Left renal cortex interstitium (tissue), 4 donors: ENCODE measurements at regions not wholly inside any gene's neighbourhood (a gene's known extent, or its start where the extent isn't known, plus 50 kb on each side); places are given as distances from the start of the nearest gene placed in this dataset.

ENCODE experiments used
- DNase-seq, 4 donors: peaks; one replicate each; pipeline ENCODE4 v3.0.0-alpha.2; 2013; ENCODE audit warnings: low read depth in 4 of 4, low spot score in 2 of 4, missing footprints in 1 of 4

- DNase-seq = no peak
Measured at GRCh38 chr2:12795851-12796250, 79.1 kb downstream of the TRIB2 start.

- DNase-seq = peak in 1 of 4 donors; percentile 56
Measured at GRCh38 chr2:12796657-12797056, 79.9 kb downstream of the TRIB2 start.

DNA sequence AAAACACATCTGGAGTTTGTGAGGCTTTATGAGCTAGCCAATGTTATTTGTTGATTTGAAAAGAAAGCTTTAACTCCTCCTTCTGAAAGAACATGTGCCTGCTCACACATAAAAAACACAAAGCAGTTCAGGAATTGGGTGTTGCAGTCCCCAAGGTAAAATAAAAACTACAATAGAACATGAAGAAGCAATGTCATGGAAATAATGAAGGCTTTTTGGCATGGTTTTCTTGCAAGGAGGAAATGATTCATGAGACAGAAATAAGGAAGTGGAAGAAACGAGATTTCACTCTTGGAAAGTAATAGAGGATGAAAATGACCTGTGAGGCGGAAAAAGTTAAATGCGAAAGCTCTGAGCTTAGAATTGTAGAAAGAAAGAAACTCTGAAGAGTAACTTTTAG is 81.1 kb downstream of the TRIB2 start:
- no peak for DNase-seq

- DNase-seq = no peak
Measured at GRCh38 chr2:12803607-12804006, 86.9 kb downstream of the TRIB2 start.

GRCh38 chr2:12804091-12804856 is 87.5 kb downstream of the TRIB2 start:
- DNase-seq = no peak

DNA sequence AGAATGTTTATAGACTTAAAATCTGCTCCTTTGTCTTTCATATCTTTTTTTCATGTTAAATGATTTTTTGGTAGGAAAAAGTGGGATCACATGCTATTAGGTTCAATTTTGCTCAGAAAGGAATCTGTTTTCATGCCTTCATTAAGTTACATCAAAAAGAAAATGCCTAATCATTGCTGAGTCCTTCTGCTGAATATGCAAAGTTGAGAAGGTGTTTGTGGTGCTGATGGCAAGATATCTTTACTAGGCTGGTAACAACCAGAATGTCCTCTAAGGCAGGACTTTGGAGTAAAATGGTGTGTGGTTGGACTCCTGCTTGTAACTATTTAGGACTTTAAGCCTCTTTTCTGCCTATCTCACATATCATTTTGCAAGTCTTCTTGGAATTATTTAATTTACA is 88.3 kb downstream of the TRIB2 start:
- DNase-seq = no peak

DNA sequence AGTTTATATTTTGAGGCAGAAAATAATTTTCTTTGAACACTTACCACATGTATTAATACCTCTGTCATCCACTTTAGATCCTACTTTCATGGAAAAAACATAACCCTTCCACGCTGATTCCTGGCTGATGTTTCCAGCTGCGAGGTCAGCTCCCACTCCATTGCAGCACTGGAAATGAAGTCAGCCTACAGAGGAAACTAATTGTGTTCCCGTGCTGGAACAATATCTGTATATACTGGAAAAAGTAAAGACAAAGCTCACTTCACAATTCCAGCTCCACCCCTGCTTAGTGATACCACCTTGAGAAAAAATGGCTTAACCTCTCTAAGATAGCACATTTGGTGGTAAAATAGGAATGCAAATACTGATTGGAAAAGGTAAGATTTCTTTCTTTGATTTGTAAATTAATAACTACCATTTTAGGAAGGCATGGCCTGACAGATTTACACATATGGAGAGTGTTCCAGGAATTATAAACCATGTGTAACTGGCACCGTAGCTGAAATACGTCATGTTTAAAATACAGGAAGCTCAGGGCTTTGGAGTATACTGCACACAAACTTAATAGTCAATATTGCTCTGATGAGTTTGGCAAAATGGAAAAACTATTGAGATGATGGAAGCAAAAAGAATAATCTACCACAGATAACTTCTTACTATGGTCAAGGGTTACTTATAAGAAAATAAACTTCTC is 90.0 kb downstream of the TRIB2 start:
- DNase-seq = no peak

DNA sequence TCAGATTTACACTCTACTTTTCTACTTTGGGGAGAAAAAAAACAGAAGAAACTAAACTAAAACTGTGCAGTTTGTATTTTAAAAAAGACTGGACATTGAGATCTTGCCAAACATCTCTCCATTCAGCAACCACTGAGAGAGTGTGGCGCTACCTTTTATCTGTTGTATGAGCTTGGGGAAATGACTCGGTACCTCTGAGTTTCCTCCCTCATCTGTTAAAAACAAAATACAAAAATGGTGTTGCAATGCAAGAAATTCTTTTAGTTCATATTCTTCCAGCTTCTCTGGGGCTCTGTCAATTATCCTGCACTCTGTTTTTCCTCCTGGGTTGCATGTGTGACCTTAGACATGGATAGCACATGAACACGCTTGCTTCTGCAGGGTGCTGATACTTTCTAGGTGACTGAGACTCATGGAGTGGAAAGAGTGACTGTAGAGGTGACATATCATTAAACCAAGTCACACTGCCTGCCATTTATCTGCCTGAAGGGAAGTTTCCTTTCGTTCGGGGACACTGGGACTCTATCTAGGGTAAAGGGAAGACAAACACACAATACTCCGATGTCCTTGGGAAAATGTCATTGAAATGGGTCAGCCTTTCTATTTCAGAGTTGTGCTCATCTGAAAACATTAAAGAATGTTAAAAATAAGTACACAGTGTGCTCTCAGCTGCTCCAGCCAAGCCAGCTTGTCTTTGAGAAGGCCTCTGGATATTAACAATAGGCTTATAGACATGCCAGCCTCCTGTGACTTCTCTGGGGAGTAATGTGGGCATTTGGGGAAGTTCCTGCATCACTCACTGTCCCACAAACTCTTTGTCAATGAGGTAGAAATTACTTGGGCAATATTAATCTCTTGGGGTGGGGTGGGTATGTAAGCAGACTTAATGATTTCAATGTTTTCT is 91.4 kb downstream of the TRIB2 start:
- DNase-seq = no peak

DNA sequence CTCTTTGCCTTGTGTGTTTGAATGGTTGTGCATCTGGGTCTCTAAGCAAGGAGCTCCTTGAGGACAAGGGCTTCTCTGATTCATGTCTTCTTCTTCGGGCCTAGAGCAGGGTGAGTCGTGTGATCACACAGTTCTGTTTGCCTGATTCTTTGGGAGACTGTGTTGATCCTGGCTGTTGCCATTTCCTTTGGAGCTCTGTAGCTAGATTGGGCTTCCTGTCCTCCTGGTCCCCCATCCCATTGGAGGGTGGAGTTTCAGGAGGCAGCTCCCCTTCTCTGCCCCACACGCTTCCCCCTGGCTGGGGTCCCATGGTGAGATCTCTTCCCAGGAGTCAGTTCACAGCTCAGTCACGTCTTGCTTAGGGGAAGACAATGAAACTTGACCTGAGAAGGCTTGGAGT is 92.8 kb downstream of the TRIB2 start:
- no peak for DNase-seq

DNA sequence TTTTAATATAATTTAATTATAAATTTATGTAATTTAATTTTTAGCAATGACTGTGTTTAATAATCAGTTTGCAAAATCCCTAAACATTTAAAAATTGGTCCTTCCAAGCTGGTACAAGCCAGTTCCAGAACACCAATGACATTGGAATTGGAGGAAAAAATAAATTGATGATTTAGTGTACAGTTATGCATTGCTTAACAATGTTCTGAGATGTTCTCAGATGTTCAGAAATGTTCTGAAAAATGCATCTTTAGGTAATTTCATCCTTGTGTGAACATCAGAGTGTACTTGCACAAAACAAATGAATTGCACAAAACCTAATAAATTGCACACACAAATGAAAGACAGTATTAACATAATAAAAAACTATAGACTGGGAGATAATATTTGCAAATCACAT is 95.2 kb downstream of the TRIB2 start:
- no peak for DNase-seq

- no peak for DNase-seq
Measured at GRCh38 chr2:12813166-12813565, 96.4 kb downstream of the TRIB2 start.

DNA sequence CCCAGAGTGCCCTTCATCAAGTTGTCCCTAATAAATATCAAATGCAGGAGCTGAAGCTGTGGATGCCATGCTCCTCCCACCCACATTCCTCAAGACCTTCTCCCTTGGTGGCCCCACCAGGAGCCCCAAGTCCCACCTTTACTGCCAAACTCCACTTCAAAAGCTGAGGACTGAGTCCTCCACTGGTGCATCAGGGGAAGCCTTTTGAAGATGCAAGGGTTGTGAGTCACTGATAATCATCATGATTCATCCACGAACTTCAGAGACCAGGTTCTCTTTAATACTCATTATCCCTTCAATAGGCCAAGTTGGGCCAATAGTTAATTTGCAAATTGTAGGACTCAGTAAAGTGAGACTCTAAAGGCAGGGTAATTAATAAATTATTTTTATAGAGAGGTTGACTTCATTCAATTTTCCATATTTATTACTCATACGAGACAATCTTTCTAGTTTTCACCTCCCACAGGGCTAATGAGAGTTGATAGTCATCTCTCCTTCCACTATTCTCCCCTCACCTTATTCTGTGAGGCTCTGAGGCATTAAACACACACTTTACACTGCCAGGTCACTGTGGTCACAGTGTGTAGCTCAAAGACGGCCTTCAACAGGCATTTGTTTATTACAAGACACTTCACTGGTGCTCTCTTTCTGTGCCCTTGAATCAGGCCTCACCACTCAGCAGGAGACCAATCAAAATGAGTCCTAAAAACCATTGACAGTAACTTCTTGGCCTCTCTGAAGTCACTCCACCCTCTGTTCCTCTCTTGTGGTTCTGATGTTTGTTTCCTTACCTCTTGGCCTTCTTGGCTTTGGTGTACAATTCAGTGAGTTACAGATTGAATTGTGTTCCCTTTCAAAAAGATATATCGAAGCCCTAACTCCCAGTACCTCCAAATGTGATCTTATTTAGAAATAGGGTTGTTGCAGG is 99.9 kb downstream of the TRIB2 start:
- DNase-seq = no peak

DNA sequence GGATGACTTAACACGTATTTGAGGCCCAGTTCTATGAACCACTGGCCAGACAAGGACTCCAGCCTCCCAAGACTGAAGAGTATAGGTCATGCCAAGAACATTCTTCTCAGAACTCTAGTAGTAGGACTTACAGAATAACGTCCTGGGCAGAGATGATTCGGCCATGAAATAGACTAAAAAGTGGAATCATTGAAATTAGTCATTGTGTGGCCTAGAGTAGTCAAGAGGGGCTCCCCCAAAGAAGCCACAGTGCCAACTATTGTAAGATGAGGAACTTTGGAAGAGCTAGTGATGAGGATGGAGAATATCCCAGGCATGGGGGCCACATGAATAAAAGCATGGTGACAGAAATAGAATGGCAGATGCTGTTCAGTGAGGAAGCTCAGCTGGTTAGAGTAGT is 101.1 kb downstream of the TRIB2 start:
- no peak for DNase-seq

DNA sequence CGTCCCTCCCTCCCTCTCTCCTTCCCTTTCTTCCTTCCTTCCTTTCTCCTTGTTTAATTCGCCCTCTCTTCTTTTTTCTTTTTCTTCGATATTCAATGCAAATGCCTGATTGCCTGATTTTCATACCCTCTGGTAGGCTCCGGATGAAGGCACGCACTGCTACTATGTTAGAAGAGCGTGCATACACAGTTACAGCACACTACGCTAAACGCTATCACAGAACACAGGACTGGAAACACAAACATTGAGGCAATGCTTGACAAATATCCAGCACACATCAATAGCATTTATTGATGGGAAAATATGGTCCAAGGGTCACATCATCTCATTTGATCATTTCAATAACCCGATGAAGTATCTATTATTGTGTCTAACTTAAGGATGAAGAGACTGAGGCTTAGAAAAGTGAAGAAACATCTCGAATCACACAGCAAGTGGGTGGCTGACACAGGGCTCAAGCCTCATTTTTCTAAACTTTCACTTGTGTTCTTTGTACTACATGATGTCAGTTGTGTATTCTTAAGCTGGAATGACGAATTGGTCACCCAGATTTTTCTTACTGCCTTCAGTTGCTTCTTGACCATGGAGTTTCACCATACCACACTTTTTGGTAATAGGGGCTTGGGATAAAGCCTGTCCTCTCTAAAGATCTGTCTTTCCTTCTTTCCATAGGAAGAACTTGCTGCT is 101.8 kb downstream of the TRIB2 start:
- no peak for DNase-seq

DNA sequence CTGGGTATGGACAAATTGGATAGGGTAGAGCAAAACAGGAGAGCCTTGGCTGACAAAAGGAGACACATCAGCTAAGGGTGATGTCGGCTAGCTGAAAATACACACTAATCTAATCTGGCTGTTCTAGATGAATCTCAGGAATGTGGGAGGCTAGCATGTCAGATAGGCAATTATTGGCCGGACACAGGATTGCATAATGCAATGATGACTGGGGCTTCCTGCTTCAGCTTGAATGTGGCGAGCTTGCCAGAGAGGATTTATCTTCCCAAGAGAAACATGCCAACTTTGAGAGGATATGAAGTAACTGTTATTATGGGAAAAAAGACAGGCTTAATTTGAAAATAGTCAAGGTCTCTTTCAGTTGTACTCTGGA is 102.4 kb downstream of the TRIB2 start:
- DNase-seq = peak in 1 of 4 donors; percentile 47

DNA sequence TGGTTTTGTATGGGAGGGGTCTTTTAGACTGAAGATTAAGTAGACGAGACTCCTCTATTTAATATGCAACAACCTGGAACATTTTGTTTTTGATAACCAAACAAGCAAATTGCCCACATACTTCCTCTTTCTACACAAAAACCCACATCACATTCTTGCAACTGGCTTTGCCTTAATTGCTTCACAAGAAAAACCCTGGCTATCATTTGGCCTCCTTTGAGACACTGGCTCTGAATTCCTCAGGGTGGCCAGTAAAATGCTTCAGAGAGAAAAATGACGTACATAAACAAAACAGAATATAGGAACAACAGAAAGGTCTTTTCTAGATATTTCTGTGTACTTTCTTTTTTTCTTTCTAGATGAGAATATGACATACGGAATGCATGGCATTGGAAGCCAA is 103.0 kb downstream of the TRIB2 start:
- no peak for DNase-seq

- no peak for DNase-seq
Measured at GRCh38 chr2:12821656-12822055, 104.9 kb downstream of the TRIB2 start.

- DNase-seq = peak in 3 of 4 donors; percentile 50 to 65 (median 56)
Measured at GRCh38 chr2:12824351-12824777, 107.6 kb downstream of the TRIB2 start.

- DNase-seq = peak in 2 of 4 donors; percentile 17 to 29
Measured at GRCh38 chr2:12824778-12825379, 108.1 kb downstream of the TRIB2 start.
